Skeletal muscle satellite cell (primary cell): ENCODE measurements at regions not wholly inside any gene's neighbourhood (a gene's known extent, or its start where the extent isn't known, plus 50 kb on each side); places are given as distances from the start of the nearest gene placed in this dataset.

Experiments
- H3K27me3 ChIP-seq: 2 replicates; pipeline ENCODE4 v1.7.0; 2013; ENCODE audit warnings: low read length; ENCODE audit not compliant: control insufficient read depth, insufficient read depth
- H3K36me3 ChIP-seq: 2 replicates; pipeline ENCODE4 v1.7.0; 2013; ENCODE audit warnings: mild to moderate bottlenecking, control low read depth, low read length; ENCODE audit not compliant: insufficient read depth
- H3K4me1 ChIP-seq: 2 replicates; pipeline ENCODE4 v1.7.0; 2013; ENCODE audit warnings: low read length; ENCODE audit not compliant: control insufficient read depth, insufficient read depth
- H3K4me2 ChIP-seq: 2 replicates; pipeline ENCODE4 v1.7.0; 2013; ENCODE audit warnings: mild to moderate bottlenecking, low read length
- H3K4me3 ChIP-seq: 2 replicates; pipeline ENCODE4 v1.7.0; 2013; ENCODE audit warnings: low read length
- H3K9ac ChIP-seq: 2 replicates; pipeline ENCODE4 v1.7.0; 2013; ENCODE audit warnings: mild to moderate bottlenecking, low read depth, low read length, moderate library complexity
- H3K9me3 ChIP-seq: replicated peaks from 2 replicates; pipeline ENCODE4 v1.7.0; 2013; ENCODE audit warnings: mild to moderate bottlenecking, control low read depth, low read length

DNA sequence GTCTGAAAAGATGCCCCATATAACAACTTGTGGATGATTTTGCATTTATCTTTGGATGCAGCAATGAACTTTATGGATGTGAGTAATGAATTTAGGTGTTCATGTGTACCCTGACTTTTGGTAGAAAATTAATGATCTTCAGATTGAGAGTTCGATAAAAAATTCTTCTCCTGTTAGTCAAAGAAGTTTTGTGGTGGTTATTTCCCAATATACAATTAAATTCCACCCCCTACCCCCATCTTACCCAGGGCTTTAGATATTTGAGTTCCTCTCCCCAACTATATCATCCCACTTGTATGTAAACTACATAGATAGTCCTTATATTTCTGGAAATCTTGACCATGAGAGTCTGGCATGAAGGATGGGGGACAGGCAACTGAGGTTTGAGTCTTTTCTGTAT is 126.1 kb upstream of the ALDH1A3 start:
- Histone ChIP-seq H3K36me3 (no peaks in the 10 kb centered on the region), H3K9me3 (no peaks in the 10 kb centered on the region), H3K27me3 (no peaks in the 10 kb centered on the region), H3K9ac (no peak overlapping the region), H3K4me2 (no peak overlapping the region), H3K4me1 (no peaks in the 10 kb centered on the region), H3K4me3 (no peak overlapping the region)

DNA sequence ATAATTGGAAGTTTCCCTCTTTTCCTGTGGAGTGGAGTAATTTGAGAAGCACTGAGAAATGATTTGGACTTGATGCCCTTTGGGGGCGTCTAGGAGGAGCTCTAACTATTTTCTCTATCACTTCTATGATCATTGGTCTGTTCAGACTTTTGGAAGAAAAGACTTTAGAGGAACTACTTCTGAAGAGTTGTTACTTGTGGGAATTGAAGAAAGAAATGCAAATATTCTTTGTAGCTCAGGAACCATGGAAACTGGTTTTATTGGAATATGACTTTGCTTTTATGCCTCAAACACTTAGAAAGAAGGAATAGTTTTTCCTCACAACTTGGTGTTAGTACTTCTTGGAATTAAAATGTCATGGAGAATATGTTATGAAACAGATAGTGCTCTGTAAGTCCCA is 122.0 kb upstream of the ALDH1A3 start:
- H3K4me1 ChIP-seq: peaks cover 13% of the 10 kb centered on the region
- no peak overlapping the region for H3K9ac ChIP-seq
- no peaks in the 10 kb centered on the region for H3K27me3 ChIP-seq
- no peaks in the 10 kb centered on the region for H3K36me3 ChIP-seq
- no peak overlapping the region for H3K4me2 ChIP-seq
- no peak overlapping the region for H3K4me3 ChIP-seq
- H3K9me3 ChIP-seq: no peaks in the 10 kb centered on the region

DNA sequence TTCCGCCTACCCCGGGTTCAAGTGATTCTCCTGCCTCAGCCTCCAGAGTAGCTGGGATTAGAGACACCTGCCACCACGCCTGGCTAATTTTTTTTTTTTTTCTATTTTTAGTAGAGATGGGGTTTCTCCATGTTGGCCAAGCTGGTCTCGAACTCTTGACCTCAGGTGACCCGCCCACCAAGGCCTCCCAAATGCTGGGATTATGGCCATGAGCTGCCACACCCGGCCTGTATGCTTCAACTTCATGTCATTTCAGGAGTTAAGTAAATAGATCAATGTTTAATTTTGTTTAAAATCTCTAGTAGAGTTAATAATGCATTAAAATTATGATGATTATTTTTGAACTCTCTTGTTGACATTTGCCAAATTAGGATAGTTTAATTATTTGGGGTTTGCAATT is 121.1 kb upstream of the ALDH1A3 start:
- Histone ChIP-seq H3K27me3 (no peaks in the 10 kb centered on the region), H3K36me3 (no peaks in the 10 kb centered on the region), H3K4me3 (no peak overlapping the region), H3K4me2 (no peak overlapping the region), H3K9me3 (no peaks in the 10 kb centered on the region), H3K9ac (no peak overlapping the region), H3K4me1 (peaks cover 17% of the 10 kb centered on the region)

DNA sequence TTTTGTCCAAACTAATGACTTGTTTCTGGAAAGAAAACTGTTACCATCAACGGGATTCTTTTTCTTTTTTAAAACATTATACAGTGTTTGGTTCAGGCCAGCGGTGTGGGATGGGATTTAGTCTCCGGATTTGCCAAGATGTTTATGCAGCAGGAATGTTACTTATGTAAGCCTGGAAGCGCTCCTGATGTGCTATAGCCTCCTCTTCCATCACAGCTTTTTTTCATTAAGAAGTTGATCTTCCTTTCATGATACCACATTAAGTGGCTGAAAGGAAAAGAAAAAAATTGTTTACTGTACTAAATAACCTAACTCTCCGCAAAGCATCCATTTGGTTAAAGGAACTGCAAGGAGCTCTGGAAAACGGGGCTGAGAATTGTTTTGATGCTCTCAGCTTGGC is 120.5 kb upstream of the ALDH1A3 start:
- Histone ChIP-seq H3K4me3 (no peak overlapping the region), H3K4me1 (peaks cover 21% of the 10 kb centered on the region), H3K9ac (no peak overlapping the region), H3K36me3 (no peaks in the 10 kb centered on the region), H3K27me3 (no peaks in the 10 kb centered on the region), H3K9me3 (no peaks in the 10 kb centered on the region), H3K4me2 (peak overlapping the region; percentile 36)

DNA sequence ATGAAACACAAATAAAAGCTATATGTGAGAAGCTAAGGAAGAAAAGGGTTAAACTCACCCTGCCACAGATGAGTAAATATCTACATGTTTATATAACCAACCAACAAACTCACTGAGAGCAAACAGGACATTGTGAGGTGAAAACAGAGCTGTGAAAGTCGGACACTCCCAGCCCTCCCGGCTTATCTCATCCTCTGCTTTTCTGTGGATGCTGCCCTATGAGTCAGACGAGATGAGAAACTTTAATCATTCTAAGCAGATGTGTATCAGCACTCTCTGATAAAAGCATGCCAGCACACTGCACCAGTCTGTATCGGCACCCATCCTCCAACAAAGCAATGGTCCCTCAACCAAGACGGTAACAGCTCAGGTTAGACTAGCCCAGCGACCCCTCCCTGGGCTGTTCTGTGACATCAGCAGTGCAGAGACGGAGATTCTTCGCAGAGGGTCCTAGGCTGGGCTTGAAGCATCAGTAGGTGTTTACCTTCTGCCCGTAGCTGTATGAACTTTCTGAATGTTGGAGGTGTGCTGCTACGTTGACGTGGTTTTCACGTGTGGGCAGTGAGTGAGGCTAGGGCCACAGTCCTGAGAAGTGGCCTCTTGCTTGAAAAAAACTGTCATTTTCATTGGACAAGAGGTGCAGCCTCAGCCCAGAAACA is 119.8 kb upstream of the ALDH1A3 start:
- H3K36me3 ChIP-seq: no peaks in the 10 kb centered on the region
- H3K4me2 ChIP-seq: peak overlapping the region; percentile 36
- H3K9ac ChIP-seq: no peak overlapping the region
- no peaks in the 10 kb centered on the region for H3K27me3 ChIP-seq
- no peak overlapping the region for H3K4me3 ChIP-seq
- H3K4me1 ChIP-seq: peaks cover 22% of the 10 kb centered on the region
- H3K9me3 ChIP-seq: no peaks in the 10 kb centered on the region

- Histone ChIP-seq H3K27me3 (no peaks in the 10 kb centered on the region), H3K36me3 (no peaks in the 10 kb centered on the region), H3K4me2 (no peak overlapping the region), H3K4me3 (no peak overlapping the region), H3K9me3 (no peaks in the 10 kb centered on the region), H3K9ac (no peak overlapping the region), H3K4me1 (peaks cover 28% of the 10 kb centered on the region)
These were observed 119.2 kb upstream of the ALDH1A3 start for GRCh38 chr15:100760357-100760903.

DNA sequence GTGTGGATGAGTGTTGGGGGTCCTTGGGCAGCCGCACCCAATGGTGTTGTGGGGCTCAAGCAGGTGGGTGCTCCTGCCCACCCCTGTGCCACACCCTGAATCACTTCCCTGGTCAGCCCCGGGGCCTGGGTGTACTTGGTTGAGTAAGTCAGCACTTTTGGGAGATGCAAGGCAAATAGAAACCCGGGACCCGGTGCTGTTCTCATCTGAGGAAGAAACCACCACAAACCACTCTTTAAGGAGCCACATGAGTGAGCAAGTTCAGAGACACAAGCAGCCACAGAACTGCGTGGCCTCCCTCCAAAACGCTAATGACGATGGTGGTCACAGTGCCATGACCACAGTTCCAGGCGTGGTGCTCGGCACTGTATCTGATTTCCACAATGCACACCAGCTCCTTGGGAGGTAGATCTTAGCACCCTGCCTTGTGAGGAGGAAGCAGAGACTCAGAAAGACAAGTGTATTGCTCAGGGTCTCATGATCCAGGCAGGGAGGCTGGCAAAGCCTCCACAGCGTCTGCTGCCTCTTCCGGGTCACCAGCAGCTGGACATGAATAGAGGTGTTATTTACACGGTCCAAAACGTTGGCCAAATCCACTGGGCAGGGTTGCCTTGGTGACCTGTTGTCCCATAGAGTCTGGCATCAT is 118.2 kb upstream of the ALDH1A3 start:
- no peak overlapping the region for H3K4me3 ChIP-seq
- no peaks in the 10 kb centered on the region for H3K9me3 ChIP-seq
- no peaks in the 10 kb centered on the region for H3K27me3 ChIP-seq
- H3K4me2 ChIP-seq: no peak overlapping the region
- peaks cover 29% of the 10 kb centered on the region for H3K4me1 ChIP-seq
- H3K9ac ChIP-seq: no peak overlapping the region
- no peaks in the 10 kb centered on the region for H3K36me3 ChIP-seq

DNA sequence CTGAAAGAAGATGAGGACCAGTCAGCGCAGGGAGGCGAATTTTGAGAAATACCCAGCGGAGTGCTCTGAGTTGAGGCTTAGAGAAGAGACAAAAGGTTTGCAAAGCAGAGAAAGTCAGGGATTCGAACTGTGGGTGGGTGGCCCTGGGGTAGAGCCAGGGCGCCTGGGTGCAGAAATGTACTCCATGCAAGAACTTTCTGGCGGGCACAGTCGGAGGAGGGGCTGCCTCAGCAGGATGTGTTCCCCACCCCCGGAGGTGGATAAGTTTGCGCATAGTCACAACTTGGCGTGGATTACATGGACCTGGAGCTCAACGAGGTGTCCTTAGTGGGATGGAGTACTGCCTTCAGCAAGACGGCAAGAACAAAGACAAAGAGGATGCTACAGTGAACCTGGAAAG is 117.3 kb upstream of the ALDH1A3 start:
- Histone ChIP-seq H3K9ac (no peak overlapping the region), H3K36me3 (no peaks in the 10 kb centered on the region), H3K27me3 (no peaks in the 10 kb centered on the region), H3K4me3 (no peak overlapping the region), H3K4me1 (peaks cover 29% of the 10 kb centered on the region), H3K4me2 (no peak overlapping the region), H3K9me3 (no peaks in the 10 kb centered on the region)

DNA sequence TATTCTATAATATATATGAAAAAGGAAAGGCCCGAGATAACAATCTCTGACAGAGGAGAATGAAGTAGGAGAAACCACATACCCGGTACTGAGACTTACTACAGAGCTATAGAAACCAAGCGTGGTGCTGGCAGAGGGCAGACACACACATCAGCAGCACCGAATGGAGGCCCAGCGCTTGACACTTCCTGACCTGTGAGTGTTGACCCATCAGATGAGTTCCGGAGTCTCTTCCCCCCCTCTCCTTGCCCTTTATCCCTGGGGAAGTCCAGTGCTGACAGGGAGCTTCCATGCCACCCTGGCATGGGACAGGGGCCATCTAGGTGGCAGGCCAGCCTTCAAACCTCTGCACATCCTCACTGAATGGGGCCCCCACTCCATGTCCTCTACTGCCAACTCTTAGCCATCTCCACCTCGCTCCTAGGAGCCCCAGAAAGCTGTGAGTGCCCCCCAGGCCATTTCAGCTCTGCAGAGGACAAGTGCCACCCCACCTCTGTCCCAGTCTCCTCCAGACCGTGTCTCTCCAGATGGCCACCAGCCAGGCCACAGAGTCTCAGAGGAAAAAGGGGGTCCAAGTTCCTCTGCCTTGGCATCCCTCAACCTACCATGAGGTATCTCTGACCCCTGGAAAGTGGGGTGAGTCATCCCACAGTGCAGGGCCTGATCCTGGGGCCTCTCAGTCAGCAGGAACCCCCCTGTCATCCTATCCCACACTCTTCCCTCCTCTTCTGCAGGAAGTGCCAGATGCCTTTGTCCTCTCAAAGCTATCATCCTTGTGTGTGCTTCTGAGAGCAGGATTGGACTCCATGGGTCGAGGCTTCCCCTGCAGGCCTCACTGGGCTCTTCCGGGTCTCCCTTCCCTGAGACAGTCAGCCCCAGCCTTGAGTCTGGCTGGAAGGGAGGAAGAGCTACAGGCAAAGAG is 116.5 kb upstream of the ALDH1A3 start:
- Histone ChIP-seq H3K27me3 (no peaks in the 10 kb centered on the region), H3K36me3 (no peaks in the 10 kb centered on the region), H3K4me1 (peaks cover 29% of the 10 kb centered on the region), H3K4me3 (no peak overlapping the region), H3K4me2 (no peak overlapping the region), H3K9me3 (no peaks in the 10 kb centered on the region), H3K9ac (no peak overlapping the region)

DNA sequence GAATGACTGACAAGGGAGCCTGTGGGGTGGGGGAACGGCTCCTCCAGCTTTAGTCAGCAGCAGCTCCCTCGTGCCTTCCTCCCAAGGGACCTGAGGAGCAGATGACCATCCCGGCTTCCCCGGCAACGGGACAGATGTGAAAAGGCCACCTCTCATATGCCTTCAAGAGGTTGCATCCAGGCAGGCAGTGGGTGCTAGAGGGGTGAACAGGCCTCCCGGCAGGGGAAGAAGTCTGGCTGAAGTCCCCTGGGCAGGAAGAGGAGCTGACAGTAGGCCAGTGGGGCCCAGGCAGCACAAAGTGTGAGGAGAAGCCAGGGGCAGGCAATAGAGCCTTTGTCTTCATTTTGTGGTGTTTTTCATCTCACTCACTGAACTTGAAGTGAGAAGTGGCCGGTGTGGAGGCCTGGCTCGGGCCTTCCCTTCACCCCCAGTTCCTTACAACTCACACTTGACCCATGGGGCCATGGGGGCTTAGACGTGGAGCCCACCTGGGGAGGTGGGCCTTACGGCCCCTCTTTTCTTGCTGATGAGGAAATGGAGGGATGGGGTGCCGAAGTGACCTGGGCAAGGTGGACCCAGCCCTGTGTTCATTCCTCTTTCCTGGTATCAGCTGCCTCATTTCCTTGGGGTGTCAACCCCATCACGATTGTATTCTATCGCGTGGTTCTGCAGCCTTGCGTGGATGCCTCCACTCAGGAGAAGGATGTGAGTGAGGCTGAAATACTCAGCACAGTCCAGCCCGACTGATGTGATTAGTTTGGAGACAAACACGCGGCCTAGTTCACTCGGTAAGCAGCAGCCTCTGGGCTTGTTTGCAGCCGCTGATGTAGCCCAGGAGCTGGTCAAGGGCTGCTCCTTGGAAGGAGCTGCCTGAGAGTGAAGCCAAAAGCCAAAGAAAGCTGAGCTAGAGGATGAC is 115.5 kb upstream of the ALDH1A3 start:
- H3K4me2 ChIP-seq: no peak overlapping the region
- H3K36me3 ChIP-seq: no peaks in the 10 kb centered on the region
- H3K4me3 ChIP-seq: no peak overlapping the region
- H3K9me3 ChIP-seq: no peaks in the 10 kb centered on the region
- peaks cover 28% of the 10 kb centered on the region for H3K4me1 ChIP-seq
- H3K9ac ChIP-seq: no peak overlapping the region
- no peaks in the 10 kb centered on the region for H3K27me3 ChIP-seq
